ENCODE measurements at regions not wholly inside any gene's neighbourhood (a gene's known extent, or its start where the extent isn't known, plus 50 kb on each side); places are given as distances from the start of the nearest gene placed in this dataset.

DNA sequence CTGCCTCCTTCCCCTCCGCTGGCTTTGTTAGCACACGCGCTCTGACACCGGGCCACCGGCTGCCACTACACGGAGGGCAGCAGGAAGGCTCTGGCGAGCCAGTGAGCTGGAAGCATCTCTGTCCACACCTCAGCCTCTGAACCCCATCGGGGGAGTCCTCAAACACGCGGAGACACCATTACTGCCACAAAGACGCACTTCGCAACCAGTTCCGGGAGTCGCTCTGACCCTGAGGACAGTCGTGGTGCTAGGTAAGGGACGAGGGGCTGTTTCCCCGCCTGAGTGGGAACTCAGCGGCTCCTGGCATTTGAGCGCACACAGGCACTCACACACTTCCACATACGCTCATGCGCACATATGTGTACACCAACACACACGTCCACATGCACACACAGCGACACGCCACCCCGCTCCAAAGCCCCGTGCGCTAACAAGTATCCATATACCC lies 160.0 kb downstream of the C9orf152 start:
- Mint-ChIP-seq H3K9me3 (no peaks in the 10 kb centered on the region), H3K4me1 (peaks cover 20% of the 10 kb centered on the region), H3K27ac (no peak overlapping the region), H3K36me3 (peaks cover 1% of the 10 kb centered on the region), H3K27me3 (ENCODE audit: low read depth) (peaks cover 31% of the 10 kb centered on the region), H3K4me3 (peak overlapping the region; percentile 74)
- peak in 1 of 2 experiments; percentile 41 for DNase-seq (ENCODE audit: low spot score in 2 of 2, unreplicated experiment in 2 of 2)
- TF ChIP-seq, protein P1, sequence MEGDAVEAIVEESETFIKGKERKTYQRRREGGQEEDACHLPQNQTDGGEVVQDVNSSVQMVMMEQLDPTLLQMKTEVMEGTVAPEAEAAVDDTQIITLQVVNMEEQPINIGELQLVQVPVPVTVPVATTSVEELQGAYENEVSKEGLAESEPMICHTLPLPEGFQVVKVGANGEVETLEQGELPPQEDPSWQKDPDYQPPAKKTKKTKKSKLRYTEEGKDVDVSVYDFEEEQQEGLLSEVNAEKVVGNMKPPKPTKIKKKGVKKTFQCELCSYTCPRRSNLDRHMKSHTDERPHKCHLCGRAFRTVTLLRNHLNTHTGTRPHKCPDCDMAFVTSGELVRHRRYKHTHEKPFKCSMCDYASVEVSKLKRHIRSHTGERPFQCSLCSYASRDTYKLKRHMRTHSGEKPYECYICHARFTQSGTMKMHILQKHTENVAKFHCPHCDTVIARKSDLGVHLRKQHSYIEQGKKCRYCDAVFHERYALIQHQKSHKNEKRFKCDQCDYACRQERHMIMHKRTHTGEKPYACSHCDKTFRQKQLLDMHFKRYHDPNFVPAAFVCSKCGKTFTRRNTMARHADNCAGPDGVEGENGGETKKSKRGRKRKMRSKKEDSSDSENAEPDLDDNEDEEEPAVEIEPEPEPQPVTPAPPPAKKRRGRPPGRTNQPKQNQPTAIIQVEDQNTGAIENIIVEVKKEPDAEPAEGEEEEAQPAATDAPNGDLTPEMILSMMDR (IDR thresholded peaks at IDR 0.05; ENCODE audit: unreplicated experiment) = no peak

DNA sequence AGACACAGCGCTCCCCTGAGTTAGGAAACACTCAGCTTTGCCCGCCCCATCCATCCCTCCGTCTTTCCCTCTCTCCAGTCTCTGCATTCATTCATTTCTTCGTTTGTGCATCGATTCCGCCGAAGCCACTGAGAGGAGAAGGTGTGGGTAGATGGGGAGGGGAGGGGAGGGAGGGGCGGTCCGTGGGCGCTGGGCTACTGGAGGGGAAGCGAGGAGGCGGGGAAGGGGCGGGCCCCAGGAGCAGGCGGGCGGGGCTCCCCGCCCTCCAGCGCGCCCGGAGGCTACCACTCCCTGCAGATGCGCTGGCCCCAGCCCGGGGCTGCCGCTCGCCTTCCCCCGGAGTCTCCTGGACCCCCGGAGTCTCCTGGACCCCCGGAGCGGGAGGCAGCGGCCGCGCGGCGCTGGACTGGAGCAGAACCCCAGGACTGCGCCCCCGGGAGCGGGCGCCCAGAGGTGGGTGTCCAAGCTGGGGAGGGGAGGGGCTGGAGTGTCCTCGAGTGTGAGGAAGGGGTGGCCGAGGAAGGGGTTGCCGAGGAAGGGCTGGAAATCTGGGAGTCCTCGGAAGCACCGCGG lies 159.5 kb downstream of the C9orf152 start:
- TF ChIP-seq, protein P1 (IDR thresholded peaks at IDR 0.05; ENCODE audit: unreplicated experiment) = no peak
- H3K27ac Mint-ChIP-seq = peak overlapping the region; percentile 62
- H3K4me3 Mint-ChIP-seq = peak overlapping the region; percentile 82
- peaks cover 31% of the 10 kb centered on the region for H3K27me3 Mint-ChIP-seq (ENCODE audit: low read depth)
- no peaks in the 10 kb centered on the region for H3K9me3 Mint-ChIP-seq
- peaks cover 20% of the 10 kb centered on the region for H3K4me1 Mint-ChIP-seq
- H3K36me3 Mint-ChIP-seq = peaks cover 1% of the 10 kb centered on the region
- peak; percentile 70 to 77 for DNase-seq (ENCODE audit: low spot score in 2 of 2, unreplicated experiment in 2 of 2)

DNA sequence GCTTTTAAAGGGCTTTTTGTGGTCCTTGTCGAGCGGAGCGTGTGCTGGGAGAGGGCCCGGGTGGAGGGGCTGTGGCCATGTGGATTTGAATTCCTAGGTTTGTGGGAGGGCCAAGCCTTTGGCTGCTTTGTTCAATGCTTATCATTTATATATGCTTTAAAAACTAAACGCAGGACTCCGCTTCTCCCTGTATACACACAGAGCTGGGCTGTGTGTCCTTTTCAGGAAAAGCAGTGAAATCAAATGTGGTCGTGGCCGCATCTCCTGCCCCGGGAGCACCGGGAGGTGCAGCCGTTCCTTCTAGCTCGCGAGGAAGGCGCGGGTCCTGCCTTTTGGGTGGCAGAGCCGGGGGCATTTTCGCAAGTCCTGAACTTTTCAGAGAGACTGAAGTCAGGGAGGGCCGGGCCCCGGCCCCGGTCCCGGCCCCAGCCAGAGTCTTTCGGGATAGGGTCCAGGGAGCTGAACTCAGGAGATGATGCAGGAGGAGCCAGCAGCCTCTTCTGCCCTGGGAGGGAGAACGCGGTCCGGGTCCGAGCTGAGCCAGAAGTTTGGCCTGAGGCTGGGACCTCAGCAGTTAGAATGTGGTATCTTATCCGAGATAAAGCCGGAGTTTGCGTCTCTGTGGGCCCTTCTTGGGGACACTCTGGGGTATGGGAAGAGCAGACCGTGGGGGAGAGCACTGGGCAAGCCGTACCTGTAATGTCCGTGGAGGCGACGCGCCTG lies 158.8 kb downstream of the C9orf152 start:
- Mint-ChIP-seq H3K4me3 (peak overlapping the region; percentile 82), H3K36me3 (no peaks in the 10 kb centered on the region), H3K9me3 (no peaks in the 10 kb centered on the region), H3K4me1 (peaks cover 20% of the 10 kb centered on the region), H3K27ac (peak overlapping the region; percentile 62), H3K27me3 (ENCODE audit: low read depth) (peaks cover 31% of the 10 kb centered on the region)
- DNase-seq (ENCODE audit: low spot score in 2 of 2, unreplicated experiment in 2 of 2) = peak; percentile 23 to 55
- TF ChIP-seq, protein P1 (IDR thresholded peaks at IDR 0.05; ENCODE audit: unreplicated experiment) = no peak

DNA sequence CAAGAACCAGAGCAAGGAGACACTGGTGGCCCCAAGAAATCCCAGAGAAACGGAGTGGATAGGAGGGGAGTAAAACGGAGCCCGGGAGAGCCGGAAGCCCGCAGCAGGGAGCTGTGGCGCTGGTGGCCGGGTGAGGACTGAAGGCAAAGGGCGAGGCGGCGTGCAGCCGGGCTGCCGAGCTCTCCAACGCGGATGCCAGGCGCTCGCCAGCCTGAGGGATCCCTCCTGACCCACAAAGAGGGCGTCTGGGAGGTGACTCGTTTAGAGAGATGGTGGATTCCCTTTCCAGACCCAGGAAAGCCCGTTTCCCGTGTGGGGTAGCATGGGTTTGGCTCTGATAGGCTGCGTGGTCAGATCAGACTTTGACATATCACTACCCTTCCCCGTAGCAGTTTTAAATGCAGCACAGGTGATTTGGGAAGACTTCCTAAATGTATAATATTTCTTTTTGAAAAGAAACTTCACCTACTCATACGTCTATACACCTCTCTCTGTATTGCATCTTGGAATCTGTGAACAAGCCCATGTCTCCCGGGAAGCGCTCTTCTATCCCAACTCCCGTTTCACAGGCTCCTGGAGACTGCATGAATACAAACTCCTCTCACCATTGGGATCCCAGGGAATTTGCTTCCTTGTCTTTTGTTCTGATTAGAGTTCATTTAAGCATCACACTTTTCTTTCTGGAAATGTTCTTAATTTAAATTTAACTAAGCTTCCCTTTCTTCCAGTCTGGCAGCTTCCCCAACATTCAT lies 158.1 kb downstream of the C9orf152 start:
- H3K27me3 Mint-ChIP-seq (ENCODE audit: low read depth) = peaks cover 31% of the 10 kb centered on the region
- H3K9me3 Mint-ChIP-seq = no peaks in the 10 kb centered on the region
- DNase-seq (ENCODE audit: low spot score in 2 of 2, unreplicated experiment in 2 of 2) = peak in 1 of 2 experiments; percentile 45
- peak overlapping the region; percentile 82 for H3K4me3 Mint-ChIP-seq
- TF ChIP-seq, protein P1 (IDR thresholded peaks at IDR 0.05; ENCODE audit: unreplicated experiment) = no peak
- H3K4me1 Mint-ChIP-seq = peaks cover 20% of the 10 kb centered on the region
- H3K27ac Mint-ChIP-seq = peak overlapping the region; percentile 62
- H3K36me3 Mint-ChIP-seq = no peaks in the 10 kb centered on the region

DNA sequence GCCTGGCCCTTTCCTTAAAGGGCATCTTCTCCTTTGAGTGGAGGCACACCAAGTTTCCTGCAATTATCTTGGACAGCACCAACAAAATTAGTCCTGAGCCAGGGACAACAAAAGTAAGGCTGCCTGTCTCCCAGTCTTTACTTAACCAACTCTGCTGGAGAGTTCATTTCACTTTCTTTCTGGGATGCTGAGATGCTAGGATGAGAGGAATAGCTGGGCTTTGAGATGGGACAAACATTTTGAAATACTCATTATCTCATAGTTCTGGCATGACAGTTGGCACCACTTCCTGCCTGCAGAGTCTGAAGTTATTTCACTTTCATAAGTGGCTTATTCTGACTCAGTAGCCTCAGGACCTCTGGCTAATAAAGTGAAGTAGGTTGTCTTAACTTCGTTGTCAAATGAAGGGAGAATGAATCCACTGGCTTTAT lies 157.0 kb downstream of the C9orf152 start:
- Mint-ChIP-seq H3K9me3 (no peaks in the 10 kb centered on the region), H3K4me3 (peak overlapping the region; percentile 82), H3K27me3 (ENCODE audit: low read depth) (peaks cover 31% of the 10 kb centered on the region), H3K36me3 (no peaks in the 10 kb centered on the region), H3K4me1 (peaks cover 20% of the 10 kb centered on the region), H3K27ac (no peak overlapping the region)
- no peak for DNase-seq (ENCODE audit: low spot score in 2 of 2, unreplicated experiment in 2 of 2)
- TF ChIP-seq, protein P1 (IDR thresholded peaks at IDR 0.05; ENCODE audit: unreplicated experiment) = no peak

All from mesothelial cell of epicardium (in vitro differentiated cells).